ENCODE measurements at regions not wholly inside any gene's neighbourhood (a gene's known extent, or its start where the extent isn't known, plus 50 kb on each side); places are given as distances from the start of the nearest gene placed in this dataset.
"Not testable (repeated sequence)": the region's sequence is repeated elsewhere in the genome, so short reads cannot be mapped to it uniquely, and the experiment has no call there.

GRCh38 chr2:175726223-175726622 is 275.8 kb downstream of the LNPK start:
- Histone ChIP-seq H2AFZ (no peak overlapping the region), H3K27me3 (ENCODE audit: control insufficient read depth, insufficient read depth, low read length) (no peaks in the 10 kb centered on the region), H3K4me1 (no peaks in the 10 kb centered on the region), H3K27ac (no peak overlapping the region), H3K4me2 (ENCODE audit: low read length) (no peak overlapping the region), H3K79me2 (no peaks in the 10 kb centered on the region), H3K36me3 (ENCODE audit: control insufficient read depth, insufficient read depth, low read length) (no peaks in the 10 kb centered on the region), H3K4me3 (ENCODE audit: low read depth, low read length) (no peak overlapping the region), H3K9me3 (ENCODE audit: control insufficient read depth, low read length) (no peaks in the 10 kb centered on the region), H3K9ac (no peak overlapping the region)
- TF ChIP-seq CTCF (IDR thresholded peaks at IDR 0.05) = no peak

- H3K4me2 ChIP-seq (ENCODE audit: low read length) = no peak overlapping the region
- no peak overlapping the region for H3K27ac ChIP-seq
- no peaks in the 10 kb centered on the region for H3K27me3 ChIP-seq (ENCODE audit: control insufficient read depth, insufficient read depth, low read length)
- H3K9me3 ChIP-seq (ENCODE audit: control insufficient read depth, low read length) = no peaks in the 10 kb centered on the region
- H3K4me3 ChIP-seq (ENCODE audit: low read depth, low read length) = no peak overlapping the region
- no peaks in the 10 kb centered on the region for H3K4me1 ChIP-seq
- TF ChIP-seq CTCF (IDR thresholded peaks at IDR 0.05) = no peak
- H3K79me2 ChIP-seq = no peaks in the 10 kb centered on the region
- H3K9ac ChIP-seq = no peak overlapping the region
- no peak overlapping the region for H2AFZ ChIP-seq
- no peaks in the 10 kb centered on the region for H3K36me3 ChIP-seq (ENCODE audit: control insufficient read depth, insufficient read depth, low read length)
These were observed 292.8 kb downstream of the LNPK start for GRCh38 chr2:175709248-175709647.

- H3K4me2 ChIP-seq (ENCODE audit: low read length) = no peak overlapping the region
- H3K4me1 ChIP-seq = no peaks in the 10 kb centered on the region
- no peak overlapping the region for H3K9ac ChIP-seq
- H3K4me3 ChIP-seq (ENCODE audit: low read depth, low read length) = no peak overlapping the region
- H3K27me3 ChIP-seq (ENCODE audit: control insufficient read depth, insufficient read depth, low read length) = no peaks in the 10 kb centered on the region
- H3K27ac ChIP-seq = no peak overlapping the region
- no peaks in the 10 kb centered on the region for H3K36me3 ChIP-seq (ENCODE audit: control insufficient read depth, insufficient read depth, low read length)
- H3K9me3 ChIP-seq (ENCODE audit: control insufficient read depth, low read length) = no peaks in the 10 kb centered on the region
- H3K79me2 ChIP-seq = no peaks in the 10 kb centered on the region
- TF ChIP-seq CTCF (IDR thresholded peaks at IDR 0.05) = no peak
- H2AFZ ChIP-seq = no peak overlapping the region
These were observed 294.7 kb downstream of the LNPK start for GRCh38 chr2:175707322-175707721.

- not testable (repeated sequence) for H3K36me3 ChIP-seq (ENCODE audit: control insufficient read depth, insufficient read depth, low read length); H3K4me1 ChIP-seq; H3K79me2 ChIP-seq; H3K9me3 ChIP-seq (ENCODE audit: control insufficient read depth, low read length); H3K4me2 ChIP-seq (ENCODE audit: low read length); H2AFZ ChIP-seq; H3K27me3 ChIP-seq (ENCODE audit: control insufficient read depth, insufficient read depth, low read length); H3K27ac ChIP-seq; H3K9ac ChIP-seq; H3K4me3 ChIP-seq (ENCODE audit: low read depth, low read length)
These were observed 297.5 kb downstream of the LNPK start for GRCh38 chr2:175704568-175704967.

GRCh38 chr2:175698061-175698460 is 304.0 kb downstream of the LNPK start:
- TF ChIP-seq CTCF (IDR thresholded peaks at IDR 0.05) = no peak
- H3K9ac ChIP-seq = no peak overlapping the region
- H3K4me3 ChIP-seq (ENCODE audit: low read depth, low read length) = no peak overlapping the region
- no peaks in the 10 kb centered on the region for H3K36me3 ChIP-seq (ENCODE audit: control insufficient read depth, insufficient read depth, low read length)
- no peak overlapping the region for H3K27ac ChIP-seq
- H3K79me2 ChIP-seq = no peaks in the 10 kb centered on the region
- no peak overlapping the region for H2AFZ ChIP-seq
- H3K9me3 ChIP-seq (ENCODE audit: control insufficient read depth, low read length) = no peaks in the 10 kb centered on the region
- no peaks in the 10 kb centered on the region for H3K4me1 ChIP-seq
- no peak overlapping the region for H3K4me2 ChIP-seq (ENCODE audit: low read length)
- no peaks in the 10 kb centered on the region for H3K27me3 ChIP-seq (ENCODE audit: control insufficient read depth, insufficient read depth, low read length)

Measured in parathyroid adenoma (tissue), 2 donors.